GM06990 (cell line): ENCODE measurements at regions not wholly inside any gene's neighbourhood (a gene's known extent, or its start where the extent isn't known, plus 50 kb on each side); places are given as distances from the start of the nearest gene placed in this dataset.
"Not testable (repeated sequence)": the region's sequence is repeated elsewhere in the genome, so short reads cannot be mapped to it uniquely, and the experiment has no call there.

Experiments used
- DNase-seq: peaks from one replicate; pipeline ENCODE4 v3.0.0-alpha.2; 2011; ENCODE audit not compliant: insufficient read length; ENCODE audit errors: extremely low read depth
- H3K27me3 ChIP-seq: replicated peaks from 2 replicates; pipeline ENCODE4 v1.6.0; 2011; ENCODE audit warnings: low read length; ENCODE audit not compliant: control insufficient read depth, insufficient read depth
- H3K36me3 ChIP-seq: 2 replicates; pipeline ENCODE4 v1.5.1; 2011; ENCODE audit warnings: low read length; ENCODE audit not compliant: control insufficient read depth, insufficient read depth
- H3K4me3 ChIP-seq: replicated peaks from 2 replicates; pipeline ENCODE4 v1.5.1; 2011; ENCODE audit warnings: low read depth, mild to moderate bottlenecking, control low read depth, low read length
- CTCF ChIP-seq: IDR thresholded peaks from 2 replicates; pipeline ENCODE4 v1.5.1; 2011; ENCODE audit warnings: low read length, control low read depth, mild to moderate bottlenecking, inconsistent platforms; ENCODE audit not compliant: insufficient read depth, poor library complexity, severe bottlenecking

- DNase-seq = no peak
- no peaks in the 10 kb centered on the region for H3K36me3 ChIP-seq
- no peaks in the 10 kb centered on the region; the same call in 1 of the 2 replicates for H3K27me3 ChIP-seq
- TF ChIP-seq CTCF = no peak
- H3K4me3 ChIP-seq = no peak overlapping the region
Observed at GRCh38 chr13:50761406-50761805, 82.1 kb downstream of the DLEU7 start.

- no peak for DNase-seq
- H3K27me3 ChIP-seq = no peaks in the 10 kb centered on the region; the same call in 1 of the 2 replicates
- H3K4me3 ChIP-seq = no peak overlapping the region
- H3K36me3 ChIP-seq = no peaks in the 10 kb centered on the region
- TF ChIP-seq CTCF = no peak
Observed at GRCh38 chr13:50762969-50763567, 80.4 kb downstream of the DLEU7 start.

- no peak overlapping the region for H3K4me3 ChIP-seq
- no peaks in the 10 kb centered on the region; the same call in 1 of the 2 replicates for H3K27me3 ChIP-seq
- no peak for TF ChIP-seq CTCF
- no peak for DNase-seq
- H3K36me3 ChIP-seq = no peaks in the 10 kb centered on the region
Observed at GRCh38 chr13:50766013-50766412, 77.5 kb downstream of the DLEU7 start.

GRCh38 chr13:50766695-50767094 is 76.8 kb downstream of the DLEU7 start:
- Histone ChIP-seq H3K4me3 (no peak overlapping the region), H3K27me3 (no peaks in the 10 kb centered on the region; the same call in 1 of the 2 replicates), H3K36me3 (no peaks in the 10 kb centered on the region)
- TF ChIP-seq CTCF = no peak
- no peak for DNase-seq

- H3K36me3 ChIP-seq, H3K4me3 ChIP-seq, H3K27me3 ChIP-seq, DNase-seq: not testable (repeated sequence)
Observed at GRCh38 chr13:50772881-50773280, 70.6 kb downstream of the DLEU7 start.
